ENCODE measurements at regions not wholly inside any gene's neighbourhood (a gene's known extent, or its start where the extent isn't known, plus 50 kb on each side); places are given as distances from the start of the nearest gene placed in this dataset.
"Not testable (repeated sequence)": the region's sequence is repeated elsewhere in the genome, so short reads cannot be mapped to it uniquely, and the experiment has no call there.

DNA sequence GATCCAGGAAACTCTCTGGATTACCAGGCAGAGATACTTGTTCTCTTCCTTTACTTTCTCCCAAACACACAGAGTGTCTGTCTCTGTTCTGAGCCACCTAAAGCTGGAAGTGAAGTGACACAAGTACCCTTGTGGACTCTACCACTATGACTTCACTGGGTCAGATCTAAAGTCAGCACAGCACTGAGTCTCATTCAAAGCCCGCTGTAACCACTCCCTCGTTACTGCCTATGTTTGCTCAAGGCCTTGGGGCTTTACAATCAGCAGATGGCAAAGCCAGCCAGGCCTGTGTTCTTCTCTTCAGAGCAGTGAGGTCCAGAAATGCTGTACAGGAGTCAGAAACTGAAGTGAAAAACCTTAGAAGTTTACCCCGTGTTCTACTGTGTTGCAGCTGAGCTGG lies 588.3 kb upstream of the SEMA6D start:
- Histone ChIP-seq H3K27me3 (ENCODE audit: control insufficient read depth in 1 of 2, insufficient read depth in 2 of 2, low read length in 2 of 2) (no peaks in the 10 kb centered on the region), H3K4me1 (ENCODE audit: insufficient read depth, low read length) (no peaks in the 10 kb centered on the region), H3K4me3 (ENCODE audit: low read length) (no peak overlapping the region), H3K27ac (ENCODE audit: low read depth in 1 of 2, low read length in 2 of 2) (no peak overlapping the region), H3K9me3 (ENCODE audit: control insufficient read depth in 1 of 2, insufficient read depth in 1 of 2, low read length in 2 of 2) (peaks cover 8 to 10% of the 10 kb centered on the region in 2 experiments), H3K36me3 (ENCODE audit: insufficient read depth, low read length) (no peaks in the 10 kb centered on the region)
- intact Hi-C loops (cut with DNase I, micrococcal nuclease): no loop called here
- Mint-ChIP-seq H3K4me1 (ENCODE audit: low read depth) (no peaks in the 10 kb centered on the region), H3K27me3 (no peaks in the 10 kb centered on the region), H3K9me3 (peaks cover 16% of the 10 kb centered on the region), H3K4me3 (no peak overlapping the region), H3K36me3 (ENCODE audit: low read depth) (no peaks in the 10 kb centered on the region), H3K27ac (no peak overlapping the region)
- no peak for ATAC-seq (ENCODE audit: poor library complexity)
- TF ChIP-seq CTCF (IDR thresholded peaks at IDR 0.05): no peak
- CTCF ChIA-PET: no interaction called here
- no peak for DNase-seq
- POLR2A ChIA-PET: no interaction called here

- peaks cover 10% of the 10 kb centered on the region for H3K9me3 Mint-ChIP-seq
- intact Hi-C loops (cut with DNase I, micrococcal nuclease); CTCF ChIA-PET; H3K27ac ChIP-seq (ENCODE audit: low read depth in 1 of 2, low read length in 2 of 2); H3K4me1 Mint-ChIP-seq (ENCODE audit: low read depth); ATAC-seq (ENCODE audit: poor library complexity); H3K4me3 Mint-ChIP-seq; H3K27ac Mint-ChIP-seq; DNase-seq; H3K4me3 ChIP-seq (ENCODE audit: low read length); H3K4me1 ChIP-seq (ENCODE audit: insufficient read depth, low read length); H3K36me3 Mint-ChIP-seq (ENCODE audit: low read depth); H3K36me3 ChIP-seq (ENCODE audit: insufficient read depth, low read length); H3K27me3 Mint-ChIP-seq; H3K27me3 ChIP-seq (ENCODE audit: control insufficient read depth in 1 of 2, insufficient read depth in 2 of 2, low read length in 2 of 2): not testable (repeated sequence)
- peaks cover 8 to 10% of the 10 kb centered on the region in 2 experiments for H3K9me3 ChIP-seq (ENCODE audit: control insufficient read depth in 1 of 2, insufficient read depth in 1 of 2, low read length in 2 of 2)
- POLR2A ChIA-PET: interaction anchor here (0.6 kb wide), 1 partner anchor 196 kb away, joined by 3 read pairs; no protein-coding TSS in a partner anchor
Measured at GRCh38 chr15:47131450-47131849, 585.9 kb upstream of the SEMA6D start.

DNA sequence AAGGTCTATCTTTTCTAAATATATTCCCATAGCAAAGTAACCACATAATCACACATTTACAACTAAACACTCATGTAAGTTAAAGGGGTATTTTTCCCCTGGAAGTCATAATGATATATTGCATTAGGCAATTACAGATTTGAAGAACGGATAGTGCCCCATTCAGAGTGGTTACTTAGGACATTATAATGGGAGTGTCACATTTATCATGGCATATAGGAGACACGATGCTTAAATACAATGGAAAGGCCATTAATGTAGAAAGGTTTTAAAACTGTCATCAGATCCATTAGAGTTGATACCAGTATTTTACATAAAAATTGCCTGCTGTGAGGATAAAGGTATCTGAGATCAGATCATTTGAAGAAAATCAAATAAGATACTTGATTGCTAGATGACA lies 582.0 kb upstream of the SEMA6D start:
- TF ChIP-seq CTCF (IDR thresholded peaks at IDR 0.05): no peak
- Histone ChIP-seq H3K36me3 (ENCODE audit: insufficient read depth, low read length) (no peaks in the 10 kb centered on the region), H3K27me3 (ENCODE audit: control insufficient read depth in 1 of 2, insufficient read depth in 2 of 2, low read length in 2 of 2) (no peaks in the 10 kb centered on the region), H3K4me3 (ENCODE audit: low read length) (no peak overlapping the region), H3K9me3 (ENCODE audit: control insufficient read depth in 1 of 2, insufficient read depth in 1 of 2, low read length in 2 of 2) (no peaks in the 10 kb centered on the region), H3K4me1 (ENCODE audit: insufficient read depth, low read length) (no peaks in the 10 kb centered on the region), H3K27ac (ENCODE audit: low read depth in 1 of 2, low read length in 2 of 2) (no peak overlapping the region)
- Mint-ChIP-seq H3K27ac (no peak overlapping the region), H3K9me3 (peaks cover 5% of the 10 kb centered on the region), H3K4me3 (no peak overlapping the region), H3K36me3 (ENCODE audit: low read depth) (no peaks in the 10 kb centered on the region), H3K4me1 (ENCODE audit: low read depth) (no peaks in the 10 kb centered on the region), H3K27me3 (no peaks in the 10 kb centered on the region)
- ATAC-seq (ENCODE audit: poor library complexity) (no peak), DNase-seq (no peak)
- CTCF ChIA-PET: no interaction called here
- intact Hi-C loops (cut with DNase I, micrococcal nuclease): no loop called here
- POLR2A ChIA-PET: no interaction called here

- Mint-ChIP-seq H3K27me3 (no peaks in the 10 kb centered on the region), H3K36me3 (ENCODE audit: low read depth) (no peaks in the 10 kb centered on the region), H3K9me3 (no peaks in the 10 kb centered on the region), H3K4me1 (ENCODE audit: low read depth) (no peaks in the 10 kb centered on the region), H3K27ac (no peak overlapping the region), H3K4me3 (no peak overlapping the region)
- no peak for TF ChIP-seq CTCF (IDR thresholded peaks at IDR 0.05)
- CTCF ChIA-PET: no interaction called here
- Histone ChIP-seq H3K9me3 (ENCODE audit: control insufficient read depth in 1 of 2, insufficient read depth in 1 of 2, low read length in 2 of 2) (no peaks in the 10 kb centered on the region), H3K27ac (ENCODE audit: low read depth in 1 of 2, low read length in 2 of 2) (no peak overlapping the region), H3K4me3 (ENCODE audit: low read length) (no peak overlapping the region), H3K4me1 (ENCODE audit: insufficient read depth, low read length) (no peaks in the 10 kb centered on the region), H3K27me3 (ENCODE audit: control insufficient read depth in 1 of 2, insufficient read depth in 2 of 2, low read length in 2 of 2) (no peaks in the 10 kb centered on the region), H3K36me3 (ENCODE audit: insufficient read depth, low read length) (no peaks in the 10 kb centered on the region)
- ATAC-seq (ENCODE audit: poor library complexity) (no peak), DNase-seq (no peak)
- POLR2A ChIA-PET: no interaction called here
- intact Hi-C loops (cut with DNase I, micrococcal nuclease): no loop called here
Measured at GRCh38 chr15:47136236-47136635, 581.1 kb upstream of the SEMA6D start.

Measured in CD4-positive, alpha-beta T cell (primary cell).